GM21423 (cell line): ENCODE measurements at regions not wholly inside any gene's neighbourhood (a gene's known extent, or its start where the extent isn't known, plus 50 kb on each side); places are given as distances from the start of the nearest gene placed in this dataset.
A peak's percentile ranks its signal among the peaks of the same experiment; 100 is the strongest.

Experiments used
- ATAC-seq: cut with Tn5 transposase; IDR thresholded peaks from one replicate; pipeline ENCODE4 v1.9.1; 2021; ENCODE audit warnings: mild to moderate bottlenecking, moderate library complexity; ENCODE audit not compliant: unreplicated experiment

DNA sequence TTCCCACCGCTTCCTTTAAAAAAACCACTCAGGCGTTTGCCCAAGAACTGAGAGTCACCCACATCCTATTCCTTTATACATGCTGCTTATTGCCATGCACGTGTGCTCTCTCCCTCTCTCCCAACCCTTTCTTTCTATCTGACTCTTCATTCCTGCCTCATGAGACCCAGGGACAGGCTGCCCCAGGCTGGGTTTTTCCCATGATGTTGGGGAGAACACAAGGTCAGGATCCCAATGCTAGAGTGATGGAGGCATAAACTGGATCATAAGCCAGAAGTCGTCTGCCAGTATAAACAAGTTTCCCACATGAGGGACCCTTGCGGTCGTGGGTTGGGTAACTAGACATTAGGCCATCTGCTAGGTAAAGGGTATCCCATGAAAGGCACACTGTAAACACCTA lies 64.9 kb downstream of the CD2 start:
- ATAC-seq = no peak

DNA sequence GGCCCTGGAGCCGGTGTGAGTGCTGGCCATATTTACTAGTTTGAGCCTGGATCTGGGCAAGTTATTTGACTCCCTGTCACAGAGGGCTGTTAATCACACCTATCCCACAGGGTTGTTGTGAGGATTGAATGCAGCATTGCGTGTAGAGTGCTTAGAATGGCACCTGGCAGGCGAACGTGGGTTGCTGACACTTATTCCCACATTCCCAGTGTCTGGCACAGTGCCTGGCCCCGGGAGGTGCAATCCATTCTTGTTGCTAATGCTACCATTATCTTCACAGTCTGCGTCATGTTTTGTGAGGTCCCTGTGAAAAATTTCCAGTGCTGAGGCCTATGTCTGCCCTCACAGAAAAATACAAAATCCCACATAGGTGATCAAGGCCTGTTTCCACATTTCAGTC lies 66.1 kb downstream of the CD2 start:
- ATAC-seq = no peak

DNA sequence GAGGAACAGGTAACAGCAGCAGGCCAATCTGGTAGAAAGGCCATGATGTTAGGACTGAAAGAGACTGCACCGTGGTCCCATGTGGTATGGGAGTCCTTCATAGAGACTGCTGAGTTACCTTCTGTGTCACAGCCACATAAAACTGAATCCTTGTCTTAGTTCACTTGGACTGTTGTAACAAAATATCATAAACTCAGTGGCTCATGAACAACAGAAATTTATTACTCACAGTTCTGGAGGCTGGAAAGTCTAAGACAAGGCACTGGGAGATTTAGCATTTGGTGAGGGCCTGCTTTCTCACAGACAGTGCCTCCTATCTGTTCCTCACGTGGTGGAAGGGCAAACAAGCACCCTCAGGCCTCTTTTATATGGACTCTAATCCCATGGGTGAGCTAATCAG lies 67.5 kb downstream of the CD2 start:
- no peak for ATAC-seq

DNA sequence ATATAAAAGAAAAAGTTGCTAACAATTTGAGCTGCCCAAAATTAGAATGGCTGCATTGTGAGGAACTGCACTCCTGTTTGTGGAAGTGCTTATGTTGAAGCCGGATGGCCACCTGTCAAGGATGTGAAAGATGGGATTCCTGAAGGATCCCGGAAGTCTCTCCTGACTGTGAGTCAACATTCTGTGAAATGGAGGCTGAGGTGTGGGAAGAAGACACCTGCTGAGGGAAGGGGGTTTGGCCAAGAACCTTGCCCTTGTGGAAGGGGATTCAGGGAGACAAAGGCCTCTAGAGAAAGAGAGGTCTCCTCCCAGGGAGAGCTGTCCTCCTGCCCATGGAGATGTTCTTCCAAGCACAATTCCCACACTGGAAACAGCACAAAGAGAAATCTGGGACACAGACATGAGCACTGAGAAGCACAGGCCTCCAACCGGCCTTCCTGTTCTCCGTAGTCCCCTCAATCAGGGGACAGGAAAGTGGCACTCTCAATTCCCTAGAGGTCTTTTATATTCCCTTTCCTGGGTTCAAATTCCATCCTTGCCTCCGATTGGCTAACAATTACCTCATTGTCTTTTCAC lies 70.5 kb downstream of the CD2 start:
- no peak for ATAC-seq

DNA sequence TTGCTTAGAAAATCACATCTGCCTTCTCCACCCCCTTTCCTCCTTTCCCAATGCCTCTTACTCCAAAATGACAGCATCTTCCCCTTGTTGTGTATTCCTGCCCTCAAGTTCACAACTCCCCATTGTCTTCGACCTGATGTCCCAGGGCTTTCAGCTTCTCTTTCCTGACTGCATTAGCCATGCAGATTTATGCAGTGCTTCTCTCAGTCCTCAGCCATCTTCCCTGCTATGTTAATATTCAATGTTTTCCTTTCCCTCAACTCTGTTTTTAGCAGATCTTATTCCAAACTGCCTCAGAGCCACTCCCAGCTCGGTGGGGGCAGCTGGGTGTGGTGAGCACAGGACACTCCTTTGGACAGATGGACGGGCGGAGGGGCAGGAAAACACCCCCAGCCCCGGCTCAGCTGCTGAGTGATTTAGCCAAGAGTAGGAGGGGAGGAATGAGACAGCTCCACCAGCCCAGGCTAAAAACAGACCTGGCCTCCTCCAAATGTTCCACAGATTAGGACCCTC lies 71.0 kb downstream of the CD2 start:
- ATAC-seq = no peak

DNA sequence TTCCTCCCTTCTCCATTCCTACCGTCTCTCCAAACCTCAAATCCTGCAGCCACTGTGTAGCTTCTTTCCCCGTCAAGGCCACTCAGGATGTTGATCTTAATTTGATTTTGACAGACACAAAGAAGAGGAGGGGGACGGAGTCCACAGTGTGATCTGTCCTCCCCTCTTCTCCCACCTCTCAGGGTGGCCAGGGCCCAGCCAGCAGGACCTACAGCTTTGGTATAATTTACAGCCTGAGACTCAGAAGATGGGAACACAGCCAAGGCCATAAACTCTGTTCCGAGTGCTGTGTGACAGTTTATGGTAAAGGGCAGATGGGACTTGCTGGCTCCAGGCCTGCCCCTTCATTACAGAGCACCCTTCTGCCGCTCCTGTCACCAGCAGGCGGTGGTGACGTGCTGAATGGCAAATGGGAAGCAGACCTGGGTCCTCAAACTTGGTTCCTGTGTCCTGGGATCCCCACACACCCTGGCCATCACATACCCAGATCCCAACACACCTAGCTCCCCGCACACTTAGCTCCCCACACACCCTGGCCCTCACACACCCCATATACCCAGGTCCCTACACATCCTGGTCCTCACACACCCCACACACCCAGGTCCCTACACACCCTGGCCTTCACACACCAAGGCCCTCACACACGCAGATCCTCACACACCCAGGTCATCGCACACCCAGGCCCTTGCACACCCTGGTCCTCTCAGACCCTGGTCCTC lies 71.6 kb downstream of the CD2 start:
- ATAC-seq = no peak

DNA sequence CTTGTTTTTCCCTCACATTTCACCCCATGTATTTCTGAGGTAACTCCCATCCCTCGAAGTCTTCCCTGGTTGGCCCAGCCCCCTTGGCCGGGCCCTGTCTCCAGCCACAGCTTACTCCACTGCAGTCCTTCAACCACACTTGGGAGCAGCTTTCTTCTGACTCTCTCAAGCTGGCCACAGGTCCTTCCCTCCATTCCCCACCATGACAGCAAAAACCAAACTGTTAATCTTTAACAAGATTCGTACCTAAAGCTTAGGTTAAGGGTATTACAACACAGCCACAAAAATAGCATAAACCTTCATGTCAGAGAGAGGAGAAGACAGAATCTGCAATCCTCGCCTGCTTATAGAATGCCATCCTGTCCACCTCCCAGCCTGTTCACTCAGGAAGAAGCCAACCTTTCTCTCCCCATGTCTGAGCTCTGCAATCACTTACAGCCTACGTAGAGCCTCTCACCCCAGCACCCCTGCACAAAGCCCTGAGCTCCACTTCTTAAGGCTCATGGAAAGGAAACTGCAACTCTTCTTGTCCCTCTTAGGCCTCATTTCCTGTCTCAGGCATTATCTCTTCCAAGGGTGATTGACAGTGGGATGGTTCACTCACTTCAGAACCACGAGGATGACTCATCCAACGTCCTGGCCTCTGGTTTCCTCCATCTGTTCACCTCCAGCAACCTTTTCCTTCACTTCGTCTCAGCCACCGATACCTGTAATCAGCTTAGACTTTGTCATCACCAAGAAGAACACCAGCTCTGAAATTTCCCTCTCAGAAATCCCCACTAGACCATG lies 72.8 kb downstream of the CD2 start:
- peak; percentile 81 for ATAC-seq

DNA sequence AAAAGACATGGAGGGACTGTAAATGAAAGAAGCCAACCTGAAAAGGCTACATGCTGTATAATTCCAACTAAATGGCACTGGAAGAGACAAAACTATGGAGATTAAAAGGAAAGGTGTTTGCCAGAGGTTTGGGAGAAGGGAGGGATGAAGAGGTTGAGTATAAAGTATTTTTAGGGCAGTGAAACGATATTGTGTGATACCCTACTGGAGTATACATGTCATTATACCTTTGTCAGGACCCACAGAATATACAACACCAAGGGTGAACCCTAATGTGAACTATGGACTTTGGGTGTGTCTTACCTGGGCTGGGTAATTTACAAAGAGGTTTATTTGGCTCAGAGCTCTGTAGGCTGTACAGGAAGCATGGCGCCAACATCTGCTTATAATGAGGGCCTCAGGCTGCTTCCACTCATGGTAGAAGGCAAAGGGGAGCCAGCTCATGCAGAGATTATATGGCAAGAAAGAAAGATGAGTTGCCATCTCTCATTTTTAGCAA lies 73.4 kb downstream of the CD2 start:
- no peak for ATAC-seq

DNA sequence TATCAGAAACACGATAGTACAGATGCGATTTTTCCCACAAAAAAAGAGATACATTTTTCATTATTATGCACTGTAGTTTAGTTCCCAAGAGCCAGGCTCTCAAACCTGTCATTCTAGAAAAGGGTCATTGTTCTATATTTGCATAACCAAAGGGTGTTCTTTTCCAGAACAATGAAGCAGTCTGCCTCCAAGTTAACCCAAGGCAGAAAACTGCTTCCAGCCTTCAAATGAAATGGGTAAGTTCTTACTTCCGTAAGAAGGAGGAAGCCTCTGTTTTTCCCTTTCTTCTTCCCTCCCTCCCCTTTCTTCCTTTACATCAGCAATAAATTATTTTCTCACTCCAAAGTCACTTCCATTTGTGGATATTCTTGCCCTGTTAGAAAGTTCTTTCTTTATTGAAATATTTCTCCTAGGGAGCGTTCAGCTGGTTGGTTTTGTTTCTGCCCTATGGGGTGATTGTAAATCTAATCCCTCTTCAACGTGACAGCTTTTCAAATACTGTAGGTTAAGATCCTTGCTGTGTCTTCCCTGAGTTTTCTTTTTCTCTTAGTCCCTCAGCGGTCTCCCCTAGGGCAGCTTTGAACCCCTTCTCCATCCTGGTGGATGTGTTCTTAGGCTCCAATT lies 77.3 kb upstream of the PTGFRN start:
- ATAC-seq = no peak

DNA sequence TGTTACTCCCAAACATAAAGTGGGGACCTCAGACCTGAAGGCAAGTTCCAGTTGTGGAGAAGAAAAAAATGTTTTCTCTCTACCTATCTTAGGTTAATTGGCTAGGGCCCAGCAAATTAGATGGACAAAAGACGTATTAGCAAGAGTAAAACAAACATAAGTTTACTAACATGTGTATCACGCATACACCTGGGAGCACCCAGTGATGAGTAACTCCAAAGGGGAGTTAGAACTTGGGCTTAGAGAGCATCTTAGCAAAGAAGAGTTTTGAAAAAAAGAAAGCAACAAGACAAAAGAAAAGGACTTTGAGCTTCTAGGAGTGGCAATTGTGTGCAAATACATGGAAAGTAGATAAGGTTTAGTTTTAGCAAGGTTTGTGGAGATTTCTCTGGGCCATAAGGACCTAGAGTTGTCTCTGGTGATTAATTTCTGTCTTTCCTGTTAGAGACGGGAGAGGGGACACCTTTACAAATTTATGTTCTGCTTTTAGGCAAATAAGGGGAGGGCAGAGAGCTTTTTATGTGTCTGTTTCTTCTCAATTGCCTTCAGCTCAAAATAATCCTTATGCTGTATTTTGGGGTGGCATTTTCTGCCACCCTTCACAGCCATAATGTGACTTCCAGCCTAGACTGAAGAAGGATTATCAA lies 76.7 kb upstream of the PTGFRN start:
- ATAC-seq = no peak

DNA sequence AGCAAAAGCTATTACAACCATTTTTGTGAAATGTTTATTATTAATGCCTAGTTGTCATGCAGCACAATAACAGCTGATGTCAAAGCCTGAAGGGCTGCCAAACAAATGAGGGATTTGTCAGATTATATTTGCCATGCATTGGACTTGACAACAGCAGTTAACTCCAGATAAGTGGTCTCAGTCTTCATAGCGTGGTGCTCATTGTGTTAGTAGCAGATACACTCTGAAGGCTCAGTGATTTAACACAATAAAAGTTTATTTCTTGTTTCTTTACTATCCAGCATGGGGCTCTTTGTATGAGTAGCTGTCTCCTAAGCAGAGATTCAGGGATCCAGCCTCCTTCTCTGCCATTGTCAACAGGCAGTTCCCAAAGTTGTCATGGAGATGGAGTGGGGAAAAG lies 76.0 kb upstream of the PTGFRN start:
- no peak for ATAC-seq

DNA sequence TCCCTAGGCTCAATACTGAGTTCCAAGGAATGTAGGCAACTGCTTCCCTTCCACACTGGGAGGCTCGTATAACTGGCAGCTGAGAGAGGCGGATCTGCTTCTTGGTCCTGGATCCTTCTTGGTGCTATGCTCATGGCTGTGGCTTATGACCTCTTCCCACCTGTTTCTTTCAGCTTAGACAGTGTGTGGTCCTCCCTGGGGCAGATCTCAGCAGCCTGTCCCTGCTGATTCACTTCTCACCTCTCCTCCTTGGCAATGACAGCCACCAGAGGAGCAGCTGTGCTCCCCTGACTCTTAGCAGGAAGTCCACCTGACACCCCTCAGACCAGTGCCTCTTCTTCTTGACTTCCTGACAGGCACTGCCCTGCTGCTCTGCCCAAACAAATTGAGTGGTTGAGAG lies 75.1 kb upstream of the PTGFRN start:
- no peak for ATAC-seq

DNA sequence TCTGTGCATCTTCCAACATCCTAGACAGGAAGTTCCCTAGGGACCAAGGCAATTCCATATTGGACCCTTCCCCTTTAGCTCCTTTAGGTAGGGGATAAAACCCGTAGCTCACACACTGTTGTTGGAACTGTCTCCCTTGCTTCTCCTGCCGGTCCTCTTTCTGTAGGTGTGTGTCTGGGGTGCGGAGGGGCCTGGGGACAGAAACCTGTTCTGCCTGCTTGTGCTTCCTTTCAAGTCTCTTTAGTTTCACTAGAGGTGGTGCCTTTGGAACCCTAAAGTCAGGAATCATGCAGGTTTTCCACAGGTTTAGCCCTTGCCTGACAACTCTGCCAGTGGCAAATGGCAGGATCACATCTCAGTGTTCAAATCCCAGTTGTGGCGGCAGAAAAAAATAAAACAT lies 74.6 kb upstream of the PTGFRN start:
- ATAC-seq = no peak

DNA sequence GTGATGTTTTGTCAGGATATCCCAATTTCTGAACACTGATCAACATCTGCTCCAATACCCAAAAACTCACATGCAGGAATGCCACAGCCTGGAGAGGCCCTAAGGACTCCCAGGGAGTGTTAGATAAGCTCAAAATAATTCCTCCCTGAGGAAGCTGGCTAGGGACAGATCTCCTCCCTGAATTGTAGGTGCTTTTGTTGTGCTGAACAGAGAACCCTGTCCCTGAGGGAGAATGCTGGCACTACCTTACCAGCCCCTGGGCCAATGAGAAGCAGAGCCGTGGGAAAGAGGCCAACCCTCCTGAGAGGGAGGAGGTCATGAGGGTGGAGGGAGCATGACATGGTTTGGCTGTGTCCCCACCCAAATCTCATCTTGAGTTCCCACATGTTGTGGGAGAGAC lies 73.6 kb upstream of the PTGFRN start:
- no peak for ATAC-seq

DNA sequence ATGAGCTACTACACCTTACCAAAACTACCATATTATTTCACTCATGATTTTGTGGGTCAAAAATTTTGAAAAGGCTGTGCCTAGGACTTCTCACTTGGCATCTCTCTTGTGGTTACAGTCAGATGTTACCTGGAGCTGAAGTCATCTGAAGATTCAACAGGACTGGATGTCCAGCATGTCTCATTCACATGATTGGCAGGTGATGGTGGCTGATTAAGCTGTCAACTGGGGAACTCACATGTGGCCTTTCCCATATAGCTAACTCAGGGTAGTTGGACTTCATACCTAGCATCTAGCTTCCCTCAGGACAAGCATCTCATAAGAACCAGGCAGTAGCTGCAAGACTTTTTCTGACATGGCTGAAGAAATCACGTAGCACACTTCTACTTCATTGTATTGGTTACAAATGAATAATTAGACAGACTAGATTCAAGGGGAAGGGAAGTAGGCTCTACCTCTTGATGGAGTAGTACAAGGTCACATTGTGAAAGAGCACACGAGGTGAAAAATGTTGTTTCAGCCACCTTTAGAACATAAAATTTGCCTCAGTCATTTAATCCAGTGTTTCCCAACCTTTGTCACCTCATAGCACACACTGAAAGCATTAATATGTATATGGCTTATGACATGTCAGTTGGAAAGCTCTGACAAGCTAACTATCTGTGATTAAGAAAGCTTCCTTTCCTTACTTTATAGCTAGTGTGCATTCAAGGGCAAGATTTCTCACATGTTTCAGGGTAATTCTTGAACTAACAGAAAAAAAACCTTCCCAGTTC lies 68.0 kb upstream of the PTGFRN start:
- no peak for ATAC-seq

DNA sequence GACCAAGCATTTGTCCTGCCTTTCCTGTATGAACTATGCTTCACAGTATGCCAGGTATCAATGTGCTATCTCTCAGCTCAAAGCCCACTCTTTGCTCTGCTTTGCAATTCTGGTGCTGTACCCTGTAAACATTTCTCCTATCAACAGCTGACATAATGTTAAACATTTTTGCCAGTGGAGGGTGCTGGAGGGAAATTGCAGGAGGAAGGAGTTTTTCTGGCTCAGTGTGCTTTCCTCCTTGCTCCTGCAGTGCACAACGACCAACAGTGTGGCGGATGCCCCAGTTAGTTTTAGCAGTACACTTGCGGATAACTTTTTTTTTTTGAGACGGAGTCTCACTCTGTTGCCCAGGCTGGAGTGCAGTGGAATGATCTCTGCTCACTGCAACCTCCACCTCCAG lies 67.1 kb upstream of the PTGFRN start:
- no peak for ATAC-seq

DNA sequence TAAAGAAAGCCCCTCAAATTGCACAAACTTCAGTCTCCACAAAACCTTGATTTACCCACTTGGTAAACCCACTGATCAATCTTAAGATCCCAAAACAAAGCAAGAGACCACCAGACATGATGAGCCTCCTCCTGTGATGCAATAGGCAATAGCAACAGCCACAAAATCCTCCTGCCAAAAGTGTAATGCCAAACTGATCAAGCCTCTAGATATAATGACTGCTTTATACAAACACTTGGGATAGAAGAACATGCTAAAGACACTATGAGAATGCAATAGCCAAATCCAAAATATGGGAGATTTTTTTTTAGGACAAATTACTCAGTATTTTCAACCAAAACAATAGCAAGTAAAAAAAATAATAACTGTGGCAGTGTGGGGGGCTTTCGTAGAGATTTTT lies 64.9 kb upstream of the PTGFRN start:
- ATAC-seq = no peak

DNA sequence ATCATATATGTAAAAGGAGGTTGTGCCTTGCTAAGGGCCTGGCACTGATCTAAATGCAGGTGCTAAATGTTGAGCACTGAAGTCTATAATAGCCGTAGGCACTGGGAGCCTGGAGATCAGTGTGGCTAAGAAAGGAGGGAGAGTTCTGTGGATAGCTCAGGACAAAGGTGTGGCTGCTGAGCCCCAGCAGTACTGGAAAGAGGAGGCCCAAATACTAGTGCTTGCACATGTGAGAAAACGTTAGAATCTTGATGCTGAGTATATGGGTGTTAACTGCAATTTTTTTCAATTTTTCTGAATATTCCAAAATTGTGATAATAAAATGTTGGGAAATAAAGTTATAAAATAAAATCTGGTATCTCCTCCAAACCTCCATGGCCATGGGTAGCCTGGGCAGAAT lies 62.5 kb upstream of the PTGFRN start:
- ATAC-seq = no peak

DNA sequence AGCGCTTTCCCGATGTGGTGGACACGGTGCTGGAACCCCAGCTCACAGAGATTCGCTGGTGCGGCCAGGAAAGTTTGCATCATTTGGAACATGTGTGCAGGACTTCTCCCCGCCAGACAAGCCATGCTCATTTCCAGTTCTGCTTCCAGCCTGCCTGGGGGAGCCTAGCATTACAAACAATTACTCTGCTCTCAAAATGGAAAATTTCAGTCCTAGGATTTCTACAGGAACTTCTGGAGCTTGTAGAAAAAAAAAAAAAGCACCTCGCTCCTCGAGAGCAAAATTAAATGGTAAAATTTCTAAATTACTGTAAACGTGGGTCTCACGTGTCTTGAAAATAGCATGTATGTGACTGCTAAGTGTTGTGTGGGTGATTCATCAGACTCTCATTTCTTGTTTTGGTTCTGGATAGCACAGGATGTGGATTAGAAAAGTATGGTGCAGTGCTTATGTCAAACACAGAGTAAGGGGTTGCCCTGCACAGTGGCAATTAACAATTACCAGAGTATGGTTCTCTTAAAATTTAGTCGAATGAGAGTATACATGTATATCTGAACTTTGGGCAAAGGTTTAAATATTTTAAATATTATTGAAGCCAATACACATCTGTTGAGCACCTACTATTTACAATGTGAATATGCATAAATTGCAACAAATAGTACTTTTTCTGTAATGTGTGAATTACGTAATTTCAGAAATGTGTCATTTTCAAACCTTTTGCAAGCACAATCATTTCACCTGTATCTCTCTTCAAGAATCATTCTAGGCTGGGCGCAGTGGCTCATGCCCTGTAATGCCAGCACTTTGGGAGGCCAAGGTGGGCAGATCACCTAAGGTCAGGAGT lies 61.8 kb upstream of the PTGFRN start:
- ATAC-seq = no peak
